ENCODE measurements at regions not wholly inside any gene's neighbourhood (a gene's known extent, or its start where the extent isn't known, plus 50 kb on each side); places are given as distances from the start of the nearest gene placed in this dataset.

GRCh38 chr4:144336633-144337032 lies 196.1 kb upstream of the GYPA start:
- Mint-ChIP-seq H3K9me3 (ENCODE audit: unreplicated experiment) (peaks cover 12% of the 10 kb centered on the region), H3K36me3 (ENCODE audit: insufficient read depth, unreplicated experiment) (no peaks in the 10 kb centered on the region), H3K27me3 (ENCODE audit: insufficient read depth, unreplicated experiment) (no peaks in the 10 kb centered on the region), H3K27ac (ENCODE audit: low read depth, unreplicated experiment) (no peak overlapping the region), H3K4me3 (ENCODE audit: unreplicated experiment) (no peak overlapping the region), H3K4me1 (ENCODE audit: insufficient read depth, unreplicated experiment) (no peaks in the 10 kb centered on the region)
- POLR2A ChIA-PET = no interaction called here
- intact Hi-C loops (cut with micrococcal nuclease) = no loop called here
- CTCF ChIA-PET = no interaction called here
- TF ChIP-seq, protein P1, sequence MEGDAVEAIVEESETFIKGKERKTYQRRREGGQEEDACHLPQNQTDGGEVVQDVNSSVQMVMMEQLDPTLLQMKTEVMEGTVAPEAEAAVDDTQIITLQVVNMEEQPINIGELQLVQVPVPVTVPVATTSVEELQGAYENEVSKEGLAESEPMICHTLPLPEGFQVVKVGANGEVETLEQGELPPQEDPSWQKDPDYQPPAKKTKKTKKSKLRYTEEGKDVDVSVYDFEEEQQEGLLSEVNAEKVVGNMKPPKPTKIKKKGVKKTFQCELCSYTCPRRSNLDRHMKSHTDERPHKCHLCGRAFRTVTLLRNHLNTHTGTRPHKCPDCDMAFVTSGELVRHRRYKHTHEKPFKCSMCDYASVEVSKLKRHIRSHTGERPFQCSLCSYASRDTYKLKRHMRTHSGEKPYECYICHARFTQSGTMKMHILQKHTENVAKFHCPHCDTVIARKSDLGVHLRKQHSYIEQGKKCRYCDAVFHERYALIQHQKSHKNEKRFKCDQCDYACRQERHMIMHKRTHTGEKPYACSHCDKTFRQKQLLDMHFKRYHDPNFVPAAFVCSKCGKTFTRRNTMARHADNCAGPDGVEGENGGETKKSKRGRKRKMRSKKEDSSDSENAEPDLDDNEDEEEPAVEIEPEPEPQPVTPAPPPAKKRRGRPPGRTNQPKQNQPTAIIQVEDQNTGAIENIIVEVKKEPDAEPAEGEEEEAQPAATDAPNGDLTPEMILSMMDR (IDR thresholded peaks at IDR 0.05; ENCODE audit: unreplicated experiment) = no peak
- peak; percentile 23 for DNase-seq (ENCODE audit: unreplicated experiment)
- BruUV-seq (replicated peaks) = no TSS peak

GRCh38 chr4:144338148-144338547 lies 197.6 kb upstream of the GYPA start:
- H3K27me3 Mint-ChIP-seq (ENCODE audit: insufficient read depth, unreplicated experiment) = no peaks in the 10 kb centered on the region
- DNase-seq (ENCODE audit: unreplicated experiment) = no peak
- no peaks in the 10 kb centered on the region for H3K36me3 Mint-ChIP-seq (ENCODE audit: insufficient read depth, unreplicated experiment)
- POLR2A ChIA-PET = no interaction called here
- H3K9me3 Mint-ChIP-seq (ENCODE audit: unreplicated experiment) = peaks cover 12% of the 10 kb centered on the region
- CTCF ChIA-PET = no interaction called here
- H3K27ac Mint-ChIP-seq (ENCODE audit: low read depth, unreplicated experiment) = no peak overlapping the region
- no peak overlapping the region for H3K4me3 Mint-ChIP-seq (ENCODE audit: unreplicated experiment)
- intact Hi-C loops (cut with micrococcal nuclease) = no loop called here
- TF ChIP-seq, protein P1 (IDR thresholded peaks at IDR 0.05; ENCODE audit: unreplicated experiment) = no peak
- BruUV-seq (replicated peaks) = no TSS peak
- no peaks in the 10 kb centered on the region for H3K4me1 Mint-ChIP-seq (ENCODE audit: insufficient read depth, unreplicated experiment)

DNA sequence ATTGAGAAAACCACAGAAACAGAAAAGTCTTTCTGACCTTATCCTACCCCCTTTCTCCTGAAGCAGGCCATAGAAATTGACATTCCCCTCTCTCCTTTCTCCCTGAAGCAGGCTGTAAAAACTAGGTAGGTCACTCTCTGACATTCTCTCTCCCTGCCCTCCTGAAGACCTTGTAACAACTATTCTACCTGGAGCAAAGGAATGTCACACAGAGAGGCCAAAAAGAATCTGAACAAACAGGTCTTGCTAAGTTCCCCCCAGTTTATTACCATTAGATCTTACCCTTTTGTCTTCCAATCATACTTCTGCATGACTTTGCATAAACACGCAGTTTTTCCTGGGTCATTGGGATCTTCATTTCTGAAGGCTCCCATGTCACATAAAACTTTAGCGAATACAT lies 198.3 kb upstream of the GYPA start:
- Mint-ChIP-seq H3K4me1 (ENCODE audit: insufficient read depth, unreplicated experiment) (no peaks in the 10 kb centered on the region), H3K27ac (ENCODE audit: low read depth, unreplicated experiment) (no peak overlapping the region), H3K9me3 (ENCODE audit: unreplicated experiment) (peaks cover 12% of the 10 kb centered on the region), H3K4me3 (ENCODE audit: unreplicated experiment) (no peak overlapping the region), H3K36me3 (ENCODE audit: insufficient read depth, unreplicated experiment) (no peaks in the 10 kb centered on the region), H3K27me3 (ENCODE audit: insufficient read depth, unreplicated experiment) (no peaks in the 10 kb centered on the region)
- TF ChIP-seq, protein P1 (IDR thresholded peaks at IDR 0.05; ENCODE audit: unreplicated experiment) = no peak
- CTCF ChIA-PET = no interaction called here
- POLR2A ChIA-PET = no interaction called here
- DNase-seq (ENCODE audit: unreplicated experiment) = no peak
- BruUV-seq (replicated peaks) = no TSS peak
- intact Hi-C loops (cut with micrococcal nuclease) = no loop called here

- no peak overlapping the region for H3K4me3 Mint-ChIP-seq (ENCODE audit: unreplicated experiment)
- intact Hi-C loops (cut with micrococcal nuclease) = no loop called here
- TF ChIP-seq, protein P1 (IDR thresholded peaks at IDR 0.05; ENCODE audit: unreplicated experiment) = no peak
Observed at GRCh38 chr4:144340931-144341330, 200.4 kb upstream of the GYPA start.

More at GRCh38 chr4:144340931-144341330, 200.4 kb upstream of the GYPA start:
- ChIA-PET CTCF (no interaction called here), POLR2A (no interaction called here)
- Mint-ChIP-seq H3K9me3 (ENCODE audit: unreplicated experiment) (peaks cover 12% of the 10 kb centered on the region), H3K27ac (ENCODE audit: low read depth, unreplicated experiment) (no peak overlapping the region), H3K36me3 (ENCODE audit: insufficient read depth, unreplicated experiment) (no peaks in the 10 kb centered on the region), H3K4me1 (ENCODE audit: insufficient read depth, unreplicated experiment) (no peaks in the 10 kb centered on the region), H3K27me3 (ENCODE audit: insufficient read depth, unreplicated experiment) (no peaks in the 10 kb centered on the region)
- no peak for DNase-seq (ENCODE audit: unreplicated experiment)
- no TSS peak for BruUV-seq (replicated peaks)
